ENCODE measurements at regions not wholly inside any gene's neighbourhood (a gene's known extent, or its start where the extent isn't known, plus 50 kb on each side); places are given as distances from the start of the nearest gene placed in this dataset.

- TF ChIP-seq CTCF (IDR thresholded peaks at IDR 0.05) (no peak), POLR2A (IDR thresholded peaks at IDR 0.05) (no peak), POLR2AphosphoS5 (IDR thresholded peaks at IDR 0.05) (no peak), EP300 (IDR thresholded peaks at IDR 0.05) (no peak)
- no peak overlapping the region for H3K4me3 ChIP-seq
- intact Hi-C loops (cut with DNase I), result no loop called here
- H3K9me3 ChIP-seq, result no peaks in the 10 kb centered on the region
- no peaks in the 10 kb centered on the region for H3K27me3 ChIP-seq
- no peak overlapping the region for H3K27ac ChIP-seq
- no peaks in the 10 kb centered on the region for H3K4me1 ChIP-seq
- no peaks in the 10 kb centered on the region for H3K36me3 ChIP-seq
- DNase-seq, result no peak
Measured at GRCh38 chr2:49367003-49367402, 212.7 kb upstream of the FSHR start.

DNA sequence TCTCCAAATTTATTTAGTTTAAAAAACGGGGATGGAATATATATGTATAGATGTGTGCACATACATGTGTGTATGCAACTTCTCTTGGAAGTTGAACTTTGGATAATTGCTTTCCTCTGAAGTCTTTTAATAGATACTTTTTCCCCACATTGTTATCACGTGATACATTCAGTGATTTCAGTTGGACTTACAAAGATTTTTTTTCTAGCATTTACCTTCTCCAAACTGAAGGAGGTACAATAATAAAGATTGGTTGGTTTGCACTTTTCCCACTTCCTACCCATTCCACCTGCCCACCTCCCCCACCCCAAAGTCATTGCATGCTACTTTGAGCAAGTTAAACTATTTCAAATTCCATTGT, 206.1 kb upstream of the FSHR start:
- DNase-seq, result no peak
- TF ChIP-seq EP300 (IDR thresholded peaks at IDR 0.05) (no peak), CTCF (IDR thresholded peaks at IDR 0.05) (no peak), POLR2AphosphoS5 (IDR thresholded peaks at IDR 0.05) (no peak), POLR2A (IDR thresholded peaks at IDR 0.05) (no peak)
- Histone ChIP-seq H3K9me3 (no peaks in the 10 kb centered on the region), H3K4me3 (no peak overlapping the region), H3K27ac (no peak overlapping the region), H3K27me3 (no peaks in the 10 kb centered on the region), H3K36me3 (no peaks in the 10 kb centered on the region), H3K4me1 (no peaks in the 10 kb centered on the region)
- intact Hi-C loops (cut with DNase I), result no loop called here
- WGBS, 2 donors, result 50 to 60% methylated on average over 2 of the region's 2 CpGs

- intact Hi-C loops (cut with DNase I), result no loop called here
- WGBS, 2 donors, result 73 to 78% methylated on average over 2 of the region's 2 CpGs
- H3K36me3 ChIP-seq, result no peaks in the 10 kb centered on the region
Measured at GRCh38 chr2:49359721-49360406, 205.5 kb upstream of the FSHR start.

DNA sequence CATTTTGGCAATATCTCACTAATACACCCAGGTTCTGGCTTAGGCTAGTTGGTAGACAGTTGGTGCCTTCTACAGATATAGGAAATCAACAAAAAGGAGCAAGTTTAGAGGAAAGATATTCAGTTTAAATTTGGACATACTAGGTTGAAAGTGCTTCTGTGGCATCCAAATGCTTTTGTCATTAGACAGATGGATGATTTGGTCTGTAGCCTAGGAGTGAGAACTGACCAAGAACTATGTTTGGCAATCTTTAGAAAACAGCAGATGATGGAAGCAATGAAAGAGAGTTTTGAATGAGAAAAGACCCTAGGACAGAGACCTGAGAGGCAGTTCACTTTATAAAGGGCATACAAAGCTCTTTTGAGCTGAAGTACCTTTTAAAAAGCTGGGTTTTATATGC, 201.3 kb upstream of the FSHR start:
- no peak for DNase-seq
- no peaks in the 10 kb centered on the region for H3K9me3 ChIP-seq
- TF ChIP-seq POLR2A (IDR thresholded peaks at IDR 0.05) (no peak), EP300 (IDR thresholded peaks at IDR 0.05) (no peak), POLR2AphosphoS5 (IDR thresholded peaks at IDR 0.05) (no peak), CTCF (IDR thresholded peaks at IDR 0.05) (no peak)
- intact Hi-C loops (cut with DNase I), result no loop called here
- no peaks in the 10 kb centered on the region for H3K36me3 ChIP-seq
- no peak overlapping the region for H3K27ac ChIP-seq
- no peaks in the 10 kb centered on the region for H3K27me3 ChIP-seq
- no peaks in the 10 kb centered on the region for H3K4me1 ChIP-seq
- no peak overlapping the region for H3K4me3 ChIP-seq

More at GRCh38 chr2:49359721-49360406, 205.5 kb upstream of the FSHR start:
- TF ChIP-seq EP300 (IDR thresholded peaks at IDR 0.05) (no peak), CTCF (IDR thresholded peaks at IDR 0.05) (no peak), POLR2A (IDR thresholded peaks at IDR 0.05) (no peak), POLR2AphosphoS5 (IDR thresholded peaks at IDR 0.05) (no peak)
- no peaks in the 10 kb centered on the region for H3K27me3 ChIP-seq
- no peaks in the 10 kb centered on the region for H3K4me1 ChIP-seq
- H3K9me3 ChIP-seq, result no peaks in the 10 kb centered on the region
- H3K27ac ChIP-seq, result no peak overlapping the region
- no peak for DNase-seq
- no peak overlapping the region for H3K4me3 ChIP-seq

DNA sequence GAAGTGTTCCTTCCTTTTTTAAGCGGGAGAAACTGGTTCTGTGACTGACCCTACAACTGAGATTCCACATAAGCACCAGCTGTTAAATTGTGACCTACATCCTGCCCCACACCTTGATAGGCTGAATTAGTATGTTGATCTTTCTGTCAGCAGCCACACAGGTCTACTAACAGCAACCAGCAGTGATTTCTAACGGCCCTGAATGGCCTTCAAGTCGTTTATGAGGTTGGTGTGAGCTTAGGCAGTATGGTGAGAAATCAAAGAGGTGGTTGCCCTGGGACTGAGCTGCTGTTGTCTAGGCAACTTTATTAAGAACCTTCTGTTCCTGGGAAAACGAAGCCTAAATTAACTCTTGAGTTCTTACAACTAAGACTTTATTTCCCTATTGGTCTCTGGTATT, 197.2 kb upstream of the FSHR start:
- Histone ChIP-seq H3K4me3 (no peak overlapping the region), H3K36me3 (no peaks in the 10 kb centered on the region), H3K27me3 (no peaks in the 10 kb centered on the region), H3K4me1 (no peaks in the 10 kb centered on the region), H3K9me3 (no peaks in the 10 kb centered on the region), H3K27ac (no peak overlapping the region)
- intact Hi-C loops (cut with DNase I), result no loop called here
- WGBS, 2 donors, result 36 to 39% methylated on average over 4 of the region's 4 CpGs
- DNase-seq, result no peak
- TF ChIP-seq EP300 (IDR thresholded peaks at IDR 0.05), result no peak
